ENCODE measurements at regions not wholly inside any gene's neighbourhood (a gene's known extent, or its start where the extent isn't known, plus 50 kb on each side); places are given as distances from the start of the nearest gene placed in this dataset.
A peak's percentile ranks its signal among the peaks of the same experiment; 100 is the strongest.
"Not testable (repeated sequence)": the region's sequence is repeated elsewhere in the genome, so short reads cannot be mapped to it uniquely, and the experiment has no call there.

GRCh38 chrX:96502507-96502906 is 182.1 kb upstream of the DIAPH2 start:
- no peak for DNase-seq (ENCODE audit: low read depth in 1 of 2, low spot score in 1 of 2)
- no peak for TF ChIP-seq CTCF (IDR thresholded peaks at IDR 0.05; ENCODE audit: low read depth, low read length)
- Histone ChIP-seq H3K9me3 (ENCODE audit: low read depth) (no peaks in the 10 kb centered on the region), H3K36me3 (no peaks in the 10 kb centered on the region), H3K4me3 (no peak overlapping the region), H3K27ac (no peak overlapping the region), H3K4me1 (ENCODE audit: low read depth) (no peaks in the 10 kb centered on the region), H3K27me3 (no peaks in the 10 kb centered on the region)

- not testable (repeated sequence) for H3K4me3 ChIP-seq; H3K9me3 ChIP-seq (ENCODE audit: low read depth); H3K4me1 ChIP-seq (ENCODE audit: low read depth); DNase-seq (ENCODE audit: low read depth in 1 of 2, low spot score in 1 of 2); H3K36me3 ChIP-seq; H3K27ac ChIP-seq; H3K27me3 ChIP-seq
These were observed 155.3 kb upstream of the DIAPH2 start for GRCh38 chrX:96529386-96529785.

- H3K4me3 ChIP-seq = no peak overlapping the region
- TF ChIP-seq CTCF (IDR thresholded peaks at IDR 0.05; ENCODE audit: low read depth, low read length) = no peak
- H3K9me3 ChIP-seq (ENCODE audit: low read depth) = no peaks in the 10 kb centered on the region
- H3K27me3 ChIP-seq = no peaks in the 10 kb centered on the region
- H3K36me3 ChIP-seq = no peaks in the 10 kb centered on the region
- H3K4me1 ChIP-seq (ENCODE audit: low read depth) = no peaks in the 10 kb centered on the region
- no peak overlapping the region for H3K27ac ChIP-seq
- DNase-seq (ENCODE audit: low read depth in 1 of 2, low spot score in 1 of 2) = peak in 1 of 2 donors; percentile 3
These were observed 146.4 kb upstream of the DIAPH2 start for GRCh38 chrX:96538104-96538725.

GRCh38 chrX:96540111-96540631 is 144.5 kb upstream of the DIAPH2 start:
- Histone ChIP-seq H3K27me3 (no peaks in the 10 kb centered on the region), H3K9me3 (ENCODE audit: low read depth) (no peaks in the 10 kb centered on the region), H3K4me1 (ENCODE audit: low read depth) (no peaks in the 10 kb centered on the region), H3K4me3 (no peak overlapping the region), H3K27ac (no peak overlapping the region), H3K36me3 (no peaks in the 10 kb centered on the region)
- no peak for TF ChIP-seq CTCF (IDR thresholded peaks at IDR 0.05; ENCODE audit: low read depth, low read length)
- DNase-seq (ENCODE audit: low read depth in 1 of 2, low spot score in 1 of 2) = no peak

GRCh38 chrX:96546281-96546680 is 138.4 kb upstream of the DIAPH2 start:
- H3K27me3 ChIP-seq; H3K4me1 ChIP-seq (ENCODE audit: low read depth); H3K36me3 ChIP-seq; H3K4me3 ChIP-seq; H3K27ac ChIP-seq; H3K9me3 ChIP-seq (ENCODE audit: low read depth): not testable (repeated sequence)
- peak in 1 of 2 donors; percentile 7 for DNase-seq (ENCODE audit: low read depth in 1 of 2, low spot score in 1 of 2)

GRCh38 chrX:96551322-96551872 is 133.2 kb upstream of the DIAPH2 start:
- H3K4me3 ChIP-seq = no peak overlapping the region
- H3K9me3 ChIP-seq (ENCODE audit: low read depth) = no peaks in the 10 kb centered on the region
- TF ChIP-seq CTCF (IDR thresholded peaks at IDR 0.05; ENCODE audit: low read depth, low read length) = no peak
- H3K27ac ChIP-seq = no peak overlapping the region
- no peak for DNase-seq (ENCODE audit: low read depth in 1 of 2, low spot score in 1 of 2)
- H3K27me3 ChIP-seq = no peaks in the 10 kb centered on the region
- no peaks in the 10 kb centered on the region for H3K36me3 ChIP-seq
- H3K4me1 ChIP-seq (ENCODE audit: low read depth) = no peaks in the 10 kb centered on the region
